WTC11 (cell line): ENCODE measurements at regions not wholly inside any gene's neighbourhood (a gene's known extent, or its start where the extent isn't known, plus 50 kb on each side); places are given as distances from the start of the nearest gene placed in this dataset.

Experiments used
- CREB1 ChIP-seq: sonication (generic); formaldehyde crosslinking; IDR thresholded peaks from 2 replicates; pipeline ENCODE4 v1.8.0; 2023; ENCODE audit warnings: mild to moderate bottlenecking, missing genetic modification reagents
- CTCF ChIP-seq: fragments of 200-600 bp; IDR thresholded peaks from 2 replicates; pipeline ENCODE4 v1.8.0; 2022; ENCODE audit warnings: antibody characterized with exemption
- ELF4 ChIP-seq: sonication (generic); formaldehyde crosslinking; IDR thresholded peaks from 2 replicates; pipeline ENCODE4 v1.8.1; 2022; ENCODE audit warnings: low read depth, mild to moderate bottlenecking, moderate library complexity, missing genetic modification reagents
- ESRRA ChIP-seq: sonication (generic); formaldehyde crosslinking; IDR thresholded peaks from 2 replicates; pipeline ENCODE4 v1.8.1; 2022; ENCODE audit warnings: mild to moderate bottlenecking, missing genetic modification reagents, borderline replicate concordance
- FOXP1 ChIP-seq: sonication (generic); formaldehyde crosslinking; IDR thresholded peaks from 2 replicates; pipeline ENCODE4 v1.8.0; 2022; ENCODE audit warnings: missing genetic modification reagents, mild to moderate bottlenecking, moderate library complexity, borderline replicate concordance
- HMGA2 ChIP-seq: fragments of 250-450 bp; sonication (Bioruptor Pico); IDR thresholded peaks from 2 replicates; pipeline ENCODE4 v1.4.0; 2021; ENCODE audit warnings: mild to moderate bottlenecking, moderate library complexity
- NFE2L1 ChIP-seq: sonication (generic); formaldehyde crosslinking; IDR thresholded peaks from 2 replicates; pipeline ENCODE4 v1.8.1; 2023; ENCODE audit warnings: missing genetic modification reagents
- NFYB ChIP-seq: sonication (generic); formaldehyde crosslinking; conservative IDR thresholded peaks from 2 replicates; pipeline ENCODE4 v1.8.0; 2022; ENCODE audit warnings: low read depth, missing genetic modification reagents
- NR2C2 ChIP-seq: sonication (generic); formaldehyde crosslinking; IDR thresholded peaks from 2 replicates; pipeline ENCODE4 v1.8.0; 2022; ENCODE audit warnings: mild to moderate bottlenecking, missing genetic modification reagents
- SP1 ChIP-seq: sonication (generic); formaldehyde crosslinking; conservative IDR thresholded peaks from 2 replicates; pipeline ENCODE4 v1.8.1; 2022; ENCODE audit warnings: missing genetic modification reagents
- ZNF219 ChIP-seq: sonication (generic); formaldehyde crosslinking; IDR thresholded peaks from 2 replicates; pipeline ENCODE4 v1.8.0; 2023; ENCODE audit warnings: missing genetic modification reagents, mild to moderate bottlenecking, borderline replicate concordance
- TF ChIP-seq, protein P1 (sequence below): sonication (generic); formaldehyde crosslinking; IDR thresholded peaks from 2 replicates; pipeline ENCODE4 v1.8.0; 2023; ENCODE audit warnings: missing genetic modification reagents

DNA sequence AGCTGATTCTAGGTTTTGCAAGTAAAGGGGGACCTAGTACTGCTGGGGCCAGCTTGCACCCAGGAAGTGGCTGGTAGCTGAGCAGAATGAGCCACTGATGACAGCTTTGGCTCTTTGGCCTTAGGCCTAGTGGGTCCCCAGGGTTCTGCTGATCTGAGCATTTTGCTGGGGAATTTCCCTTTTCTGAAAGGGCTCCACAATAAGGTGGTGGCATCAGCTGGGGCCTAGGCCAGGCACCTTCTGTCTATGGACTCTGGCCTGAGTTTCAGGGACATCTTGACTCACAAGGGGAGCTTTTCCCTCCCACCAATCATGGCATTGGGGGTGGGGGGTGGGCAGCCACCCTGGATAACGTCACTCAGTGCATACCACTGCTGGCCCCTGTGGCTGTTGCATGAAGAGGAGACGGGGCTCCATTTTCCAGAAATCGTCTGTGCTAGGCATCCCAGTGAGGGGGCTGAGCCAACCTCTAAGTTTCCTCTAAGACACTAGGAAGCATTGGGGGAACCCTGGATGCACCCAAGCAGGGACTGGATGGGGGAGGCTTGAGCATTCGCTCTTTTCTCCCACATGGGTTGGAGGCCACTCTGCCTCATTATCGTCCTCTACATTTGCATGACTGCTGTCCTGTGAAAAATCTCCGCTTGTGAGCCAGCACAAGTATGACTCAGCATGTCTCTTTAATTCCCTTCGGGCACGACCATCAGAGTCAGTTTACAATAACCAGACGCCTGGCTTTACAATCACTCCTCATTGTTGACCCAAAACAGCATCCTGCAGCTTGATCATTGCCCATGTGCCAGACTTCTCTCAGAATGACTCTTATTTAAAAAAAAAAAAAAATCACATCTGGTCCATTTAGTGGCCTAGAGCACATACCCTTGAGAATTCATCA lies 145.0 kb upstream of the THY1 start:
- TF ChIP-seq ELF4 (CRISPR knock-in tag) (no peak), CREB1 (CRISPR knock-in tag) (no peak), CTCF (no peak), NR2C2 (CRISPR knock-in tag) (no peak), ZNF219 (CRISPR knock-in tag) (no peak), SP1 (CRISPR knock-in tag) (no peak), NFYB (CRISPR knock-in tag) (no peak), FOXP1 (CRISPR knock-in tag) (no peak), NFE2L1 (CRISPR knock-in tag) (0 out of 2 replicates have a peak, but pooled peaks have one; percentile 39), HMGA2 (CRISPR knock-in tag) (no peak), ESRRA (no peak)
- TF ChIP-seq, protein P1, sequence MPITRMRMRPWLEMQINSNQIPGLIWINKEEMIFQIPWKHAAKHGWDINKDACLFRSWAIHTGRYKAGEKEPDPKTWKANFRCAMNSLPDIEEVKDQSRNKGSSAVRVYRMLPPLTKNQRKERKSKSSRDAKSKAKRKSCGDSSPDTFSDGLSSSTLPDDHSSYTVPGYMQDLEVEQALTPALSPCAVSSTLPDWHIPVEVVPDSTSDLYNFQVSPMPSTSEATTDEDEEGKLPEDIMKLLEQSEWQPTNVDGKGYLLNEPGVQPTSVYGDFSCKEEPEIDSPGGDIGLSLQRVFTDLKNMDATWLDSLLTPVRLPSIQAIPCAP (CRISPR knock-in tag), result no peak
